Endothelial cell of umbilical vein (primary cell): ENCODE measurements at regions not wholly inside any gene's neighbourhood (a gene's known extent, or its start where the extent isn't known, plus 50 kb on each side); places are given as distances from the start of the nearest gene placed in this dataset.

Experiments
- POLR2A ChIP-seq: IDR thresholded peaks from 2 replicates; pipeline ENCODE4 v1.6.1; 2012; ENCODE audit warnings: low read depth, mild to moderate bottlenecking, control low read depth, low read length
- POLR2AphosphoS5 ChIP-seq: IDR thresholded peaks from 2 replicates; pipeline ENCODE4 v1.6.1; 2012; ENCODE audit warnings: low read depth, mild to moderate bottlenecking, control low read depth, low read length, moderate library complexity; ENCODE audit not compliant: insufficient read depth

GRCh38 chr6:56753811-56754210 is 111.1 kb upstream of the DST start:
- TF ChIP-seq POLR2A = no peak
- TF ChIP-seq POLR2AphosphoS5 = no peak
